HG03354 (cell line): ENCODE measurements at regions not wholly inside any gene's neighbourhood (a gene's known extent, or its start where the extent isn't known, plus 50 kb on each side); places are given as distances from the start of the nearest gene placed in this dataset.
"Not testable (repeated sequence)": the region's sequence is repeated elsewhere in the genome, so short reads cannot be mapped to it uniquely, and the experiment has no call there.

Experiments
- ATAC-seq: cut with Tn5 transposase; IDR thresholded peaks from one replicate; pipeline ENCODE4 v1.9.1; 2021; ENCODE audit warnings: mild to moderate bottlenecking; ENCODE audit not compliant: unreplicated experiment, poor library complexity, severe bottlenecking

DNA sequence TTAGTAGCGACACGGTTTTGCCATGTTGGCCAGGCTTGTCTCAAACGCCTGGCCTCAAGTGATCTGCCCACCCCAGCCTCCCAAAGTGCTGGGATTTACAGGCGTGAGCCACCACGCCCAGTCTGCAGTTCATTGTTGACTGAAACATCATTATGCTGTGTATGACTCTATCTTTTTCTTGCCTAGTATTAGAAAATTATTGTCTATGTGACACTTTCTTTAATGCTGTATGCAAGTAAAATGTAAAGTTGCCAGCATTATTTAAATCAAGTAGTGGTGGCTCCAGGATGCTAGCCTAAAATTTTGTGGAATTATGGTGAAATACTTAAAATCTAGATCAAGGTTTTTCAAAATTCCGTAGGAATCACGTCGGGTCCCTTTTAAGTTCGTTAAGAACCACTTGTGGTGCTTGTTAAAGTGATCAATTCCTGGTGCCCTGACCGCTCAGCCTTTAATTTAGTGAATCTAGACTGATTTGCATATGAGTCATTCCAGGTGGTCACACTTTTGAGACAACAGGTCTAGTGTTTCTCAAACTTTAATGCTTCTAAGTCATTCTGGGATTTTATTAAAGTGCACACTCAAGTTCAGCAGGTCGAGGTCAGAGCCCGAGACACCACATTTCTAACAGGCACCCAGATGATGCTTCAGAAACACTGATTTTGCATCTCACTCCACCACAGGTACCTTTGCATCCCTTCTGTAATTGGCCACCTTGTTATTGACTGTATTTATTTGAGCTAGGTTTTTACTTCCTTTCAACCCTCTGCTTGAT lies 132.6 kb upstream of the MTHFD1L start:
- ATAC-seq = no peak

DNA sequence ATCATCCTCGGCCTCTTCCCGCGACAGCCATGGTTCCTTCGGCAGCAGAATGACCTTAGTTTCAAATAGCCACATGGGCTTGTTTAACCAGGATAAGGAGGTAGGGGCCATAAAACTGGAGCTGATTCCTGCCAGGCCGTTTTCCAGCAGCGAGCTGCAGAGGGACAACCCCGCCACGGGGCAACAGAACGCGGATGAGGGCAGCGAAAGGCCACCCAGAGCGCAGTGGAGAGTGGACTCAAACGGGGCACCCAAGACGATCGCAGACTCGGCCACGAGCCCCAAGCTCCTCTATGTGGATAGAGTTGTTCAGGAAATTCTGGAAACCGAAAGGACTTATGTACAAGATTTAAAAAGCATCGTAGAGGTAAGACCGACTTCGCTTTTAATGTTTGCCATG lies 131.8 kb upstream of the MTHFD1L start:
- ATAC-seq = no peak

DNA sequence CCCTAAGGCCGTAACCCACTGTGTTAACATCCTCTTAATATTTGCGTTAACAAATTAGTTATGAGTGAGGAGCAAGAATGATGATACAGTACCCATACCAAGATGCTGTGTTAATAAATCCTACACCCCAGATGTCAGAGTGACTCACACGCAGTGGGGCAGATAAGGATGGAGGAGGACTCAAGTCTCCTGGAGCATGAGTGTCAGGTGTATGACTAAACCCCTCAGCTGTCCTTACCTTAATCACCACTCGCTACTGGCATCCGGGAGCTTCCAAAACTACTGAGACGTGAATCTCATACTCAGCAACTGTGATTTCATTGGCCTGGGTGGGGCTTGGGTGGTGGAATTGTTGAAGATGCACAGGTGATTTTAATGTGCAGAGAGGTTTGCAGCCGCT lies 131.3 kb upstream of the MTHFD1L start:
- ATAC-seq = no peak

GRCh38 chr6:150735341-150735851 lies 130.1 kb upstream of the MTHFD1L start:
- ATAC-seq = no peak

DNA sequence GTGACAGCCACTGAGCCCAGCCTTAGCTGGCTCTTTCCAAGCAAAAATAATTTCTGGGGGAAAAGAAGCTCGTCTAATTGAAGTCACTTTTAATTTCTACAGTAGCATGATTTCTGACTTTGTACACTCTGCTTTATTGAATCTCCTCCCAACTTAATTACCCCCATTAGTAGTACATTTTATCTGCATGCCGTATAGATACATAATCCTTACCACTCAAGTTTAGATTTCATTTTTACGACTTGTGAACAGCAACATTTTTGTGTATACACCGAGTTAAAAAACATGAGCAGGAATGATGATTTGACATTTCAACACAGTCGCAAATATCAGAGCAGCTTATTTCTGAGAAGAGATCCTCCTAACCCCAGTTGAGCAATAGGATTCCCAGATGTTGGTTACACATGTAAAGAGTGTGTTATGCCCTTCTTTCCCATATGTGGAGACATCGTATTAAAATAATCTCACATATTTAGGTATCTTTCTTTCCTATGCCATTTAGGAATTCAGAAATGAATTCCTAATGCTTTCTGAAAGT lies 127.3 kb upstream of the MTHFD1L start:
- ATAC-seq = no peak

DNA sequence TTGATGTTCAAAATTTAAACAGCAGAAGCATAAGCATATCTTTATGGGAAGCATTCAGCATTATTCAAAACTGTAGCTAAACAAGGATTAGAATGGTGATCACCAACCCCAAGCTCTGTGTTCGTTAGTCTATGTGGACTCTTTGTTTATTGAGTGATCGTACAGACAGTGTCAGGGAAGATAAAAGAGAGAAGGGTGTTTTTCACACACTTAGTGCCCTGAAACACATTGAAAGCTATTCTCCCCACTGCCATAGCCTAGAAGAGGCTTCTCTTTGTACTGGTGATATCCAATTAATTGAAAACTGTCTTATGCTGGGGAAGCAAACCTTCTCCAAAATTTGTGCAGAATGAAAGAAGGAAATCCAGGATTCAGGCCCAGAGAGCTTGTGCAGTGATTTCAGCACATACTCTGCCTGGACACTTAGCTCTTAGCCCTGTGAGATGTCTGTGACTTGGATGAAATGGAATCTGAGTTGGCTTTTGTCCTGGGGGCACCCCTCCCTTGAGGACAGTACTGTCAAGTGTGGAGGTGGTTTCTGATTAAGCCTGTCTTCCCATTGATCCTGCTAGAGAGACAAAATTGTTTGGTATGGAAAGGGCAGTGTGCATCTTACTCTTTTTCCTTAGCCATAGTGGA lies 125.7 kb upstream of the MTHFD1L start:
- ATAC-seq = no peak

DNA sequence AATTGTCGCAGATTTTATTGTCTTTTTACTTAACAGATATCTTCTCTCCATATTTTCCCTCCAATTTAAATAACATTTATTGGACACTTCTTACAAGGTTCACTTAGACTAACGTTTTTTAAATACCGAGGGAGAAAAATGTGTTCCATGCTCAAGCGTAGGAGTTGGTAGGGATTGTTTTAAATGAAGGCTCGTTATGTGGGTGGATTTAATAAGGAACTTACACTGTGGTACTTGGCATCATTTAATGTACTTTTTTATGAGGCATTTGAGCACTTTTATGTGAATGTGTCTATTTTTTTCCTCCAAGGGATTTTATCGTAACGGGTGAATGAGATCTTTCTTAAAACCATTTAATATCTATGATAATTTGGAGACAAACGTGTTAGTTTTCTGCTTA lies 125.0 kb upstream of the MTHFD1L start:
- ATAC-seq = no peak

DNA sequence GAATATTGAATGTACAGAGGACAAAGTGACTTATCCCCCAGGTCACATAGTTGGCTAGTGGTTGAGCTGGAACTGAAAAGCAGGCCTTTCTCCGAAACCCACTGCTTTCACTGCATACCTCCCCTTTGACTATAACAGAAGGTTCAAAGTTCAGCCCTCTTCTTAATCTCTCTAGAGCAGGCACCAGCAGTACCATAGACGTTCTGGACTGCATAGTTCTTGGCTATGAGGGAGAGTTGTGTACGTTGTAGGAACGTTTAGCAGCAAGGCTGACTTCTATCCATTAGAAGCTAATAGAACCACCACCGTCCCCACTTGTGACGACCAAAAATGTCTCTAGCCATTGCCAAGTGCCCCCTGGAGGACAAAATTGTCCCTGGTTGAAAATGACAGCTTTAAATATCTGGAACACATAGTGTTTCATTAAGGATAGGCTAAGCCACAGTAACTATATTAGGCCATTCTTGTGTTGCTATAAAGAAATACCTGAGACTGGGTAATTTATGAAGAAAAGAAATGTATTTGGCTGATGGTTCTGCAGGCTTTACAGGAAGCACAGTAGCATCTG lies 123.8 kb upstream of the MTHFD1L start:
- no peak for ATAC-seq

DNA sequence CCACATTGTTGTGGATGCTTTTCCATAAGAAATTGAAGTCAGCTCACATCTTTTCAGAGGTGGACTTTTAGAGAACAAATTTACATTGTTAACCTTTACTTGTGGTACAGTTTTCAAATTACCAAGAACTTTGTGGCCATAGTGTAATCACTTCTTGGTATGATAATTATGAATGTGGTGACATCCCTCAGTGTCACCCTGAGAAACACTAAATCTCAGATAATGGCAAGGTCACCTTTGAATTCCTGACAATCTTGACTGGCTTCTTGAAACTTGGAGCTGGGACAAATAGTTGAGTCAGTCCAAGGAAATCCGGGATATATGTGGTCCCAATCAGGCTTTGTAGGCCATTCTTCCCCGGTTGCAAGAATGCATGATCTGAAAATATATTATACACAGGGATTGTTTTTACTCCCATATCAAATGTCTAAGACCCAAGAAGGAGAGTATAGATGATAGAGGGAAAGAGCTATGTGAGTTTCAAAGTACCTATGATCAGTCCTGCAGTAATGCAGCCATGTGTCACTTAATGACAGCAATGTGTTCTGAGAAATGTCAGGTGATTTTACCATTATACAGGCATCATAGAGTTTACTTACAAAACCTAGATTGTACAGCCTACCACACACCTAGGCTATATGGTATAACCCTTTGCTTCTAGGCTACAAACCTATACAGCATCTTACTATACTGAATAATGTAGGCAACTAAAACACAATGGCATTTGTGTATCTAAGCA lies 120.8 kb upstream of the MTHFD1L start:
- ATAC-seq = no peak

DNA sequence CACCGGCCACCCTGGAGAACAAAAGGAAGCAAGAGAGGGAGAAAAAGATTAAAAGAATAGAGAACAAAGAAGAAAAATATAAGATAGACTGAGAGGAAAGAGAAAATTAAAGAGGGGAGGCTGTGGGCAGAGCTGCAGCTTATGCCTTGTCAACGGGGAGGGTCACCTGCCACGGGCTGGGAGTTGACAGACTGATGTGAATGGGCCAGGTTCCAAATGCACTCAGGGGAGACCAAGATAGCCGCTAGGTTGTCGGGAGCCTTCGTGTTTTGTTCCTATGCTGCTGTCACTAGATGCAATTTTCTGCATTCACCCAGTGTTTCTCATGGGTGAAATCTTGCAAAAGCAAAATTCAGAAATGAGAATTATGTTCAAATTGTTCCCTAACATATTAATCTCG lies 119.6 kb upstream of the MTHFD1L start:
- ATAC-seq = no peak

GRCh38 chr6:150747155-150747554 lies 118.3 kb upstream of the MTHFD1L start:
- ATAC-seq = no peak

DNA sequence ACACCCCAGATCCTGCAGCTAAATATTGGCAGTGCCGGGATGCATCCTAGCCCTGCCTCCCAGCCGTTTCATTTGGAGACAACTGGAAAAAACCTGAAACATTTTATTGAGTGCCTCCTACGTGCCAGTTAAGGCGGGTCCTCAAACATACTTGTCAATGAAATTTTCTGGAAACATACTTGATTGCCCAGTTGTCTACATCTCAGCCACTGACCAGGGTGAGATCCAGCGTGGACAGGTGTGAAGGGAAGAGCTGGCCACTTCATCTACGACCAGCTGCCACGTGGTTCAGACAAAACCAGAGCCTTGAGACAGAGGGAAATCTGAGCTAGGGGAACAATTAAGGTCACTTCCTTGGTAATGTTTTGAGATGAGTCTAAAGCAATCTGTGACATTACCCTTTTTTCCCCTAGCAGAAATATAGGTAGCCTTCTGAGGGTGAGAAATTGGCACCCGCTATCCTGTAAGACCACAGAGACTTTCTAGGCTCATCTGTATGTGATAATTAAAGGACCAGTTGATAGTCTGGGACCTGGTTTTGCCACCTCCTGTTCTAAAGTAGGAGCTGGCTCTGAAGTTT lies 116.3 kb upstream of the MTHFD1L start:
- no peak for ATAC-seq

- no peak for ATAC-seq
Observed at GRCh38 chr6:150751296-150751695, 114.2 kb upstream of the MTHFD1L start.

- ATAC-seq = no peak
Observed at GRCh38 chr6:150752409-150752808, 113.1 kb upstream of the MTHFD1L start.

DNA sequence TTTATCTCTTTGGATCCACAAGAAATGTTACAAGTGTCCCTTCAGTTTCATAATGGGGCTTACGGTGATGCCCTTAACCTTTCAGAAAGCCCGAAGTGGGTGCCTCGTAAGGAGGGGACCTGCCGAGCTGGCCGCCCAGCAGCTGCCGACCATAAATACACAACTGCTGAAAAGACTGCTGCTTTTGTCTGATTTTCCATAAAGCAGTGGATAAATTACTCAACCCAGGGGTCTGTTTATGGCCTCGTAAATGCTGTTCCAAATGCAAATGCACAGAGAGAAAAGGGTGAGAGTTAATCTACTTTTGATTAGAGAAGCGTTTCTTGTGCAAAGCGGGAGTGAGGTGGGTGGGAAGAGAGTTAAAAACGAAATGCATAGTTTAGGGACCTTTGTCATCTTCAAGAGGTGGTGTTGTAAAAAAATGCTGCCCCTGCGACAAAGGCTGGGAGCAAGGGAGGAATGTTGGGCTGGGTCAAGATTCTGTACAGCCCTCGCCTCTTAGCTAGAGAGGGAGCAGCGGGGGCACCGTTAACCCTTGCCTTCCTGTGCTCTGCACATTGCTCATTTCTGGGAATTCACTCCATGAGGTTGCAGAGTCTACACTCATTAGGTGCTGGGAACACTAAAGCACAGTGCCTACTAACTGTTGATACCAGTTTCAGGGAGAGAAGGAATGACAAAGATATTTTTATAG lies 112.0 kb upstream of the MTHFD1L start:
- ATAC-seq = no peak

GRCh38 chr6:150755042-150755441 lies 110.5 kb upstream of the MTHFD1L start:
- ATAC-seq = no peak

DNA sequence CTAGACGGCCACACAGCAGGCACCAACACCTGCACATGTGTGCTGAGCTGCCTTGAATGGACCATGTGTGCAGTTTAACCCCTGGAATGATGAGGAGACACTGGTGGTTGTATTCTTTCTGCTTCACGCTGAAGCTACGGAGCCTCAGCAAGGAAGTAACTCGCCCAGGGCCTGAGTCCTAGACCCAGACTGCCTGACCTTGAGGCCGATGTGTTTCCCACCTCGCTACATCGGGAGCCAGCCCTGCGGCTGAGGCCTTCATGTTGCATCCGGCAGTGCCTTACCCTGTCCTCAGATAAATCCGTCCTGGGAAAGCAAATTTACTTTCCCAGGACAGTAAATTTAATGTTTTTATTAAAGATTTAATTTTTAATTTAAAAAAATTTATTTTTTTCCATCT lies 110.0 kb upstream of the MTHFD1L start:
- no peak for ATAC-seq

- ATAC-seq = no peak
Observed at GRCh38 chr6:150756173-150756572, 109.3 kb upstream of the MTHFD1L start.

GRCh38 chr6:150757807-150758206 lies 107.7 kb upstream of the MTHFD1L start:
- ATAC-seq = not testable (repeated sequence)
